HEK293T (cell line): ENCODE measurements at regions not wholly inside any gene's neighbourhood (a gene's known extent, or its start where the extent isn't known, plus 50 kb on each side); places are given as distances from the start of the nearest gene placed in this dataset.
"Not testable (repeated sequence)": the region's sequence is repeated elsewhere in the genome, so short reads cannot be mapped to it uniquely, and the experiment has no call there.

ENCODE experiments used
- CTCF ChIA-PET: fragments of 350-600 bp; formaldehyde crosslinking; extraction: SDS; loops from one replicate; lab custom pipeline; 2021; ENCODE audit warnings: antibody characterized with exemption, inconsistent platforms; lab: Yijun Ruan, JAX
- POLR2A ChIA-PET: fragments of 350-600 bp; formaldehyde crosslinking; extraction: SDS; loops from one replicate; lab custom pipeline; 2020; ENCODE audit warnings: antibody characterized with exemption, inconsistent platforms; lab: Yijun Ruan, JAX
- DNase-seq: peaks from one replicate; pipeline ENCODE4 v3.0.0; 2012; ENCODE audit warnings: mixed read lengths; ENCODE audit errors: extremely low spot score
- ARNT ChIP-seq: fragments of 450-650 bp; IDR thresholded peaks from 2 replicates; pipeline ENCODE4 v1.6.1; 2017; ENCODE audit warnings: mild to moderate bottlenecking
- BHLHE40 ChIP-seq: fragments of 450-650 bp; IDR thresholded peaks from 2 replicates; pipeline ENCODE4 v1.6.1; 2016; ENCODE audit warnings: mild to moderate bottlenecking, moderate library complexity, borderline replicate concordance
- CTBP1 ChIP-seq: fragments of 450-650 bp; IDR thresholded peaks from 2 replicates; pipeline ENCODE4 v1.6.1; 2016; ENCODE audit warnings: borderline replicate concordance
- ELF4 ChIP-seq: fragments of 450-650 bp; IDR thresholded peaks from 2 replicates; pipeline ENCODE4 v1.6.1; 2017; ENCODE audit warnings: antibody characterized with exemption
- FOXA1 ChIP-seq: fragments of 450-650 bp; IDR thresholded peaks from 2 replicates; pipeline ENCODE4 v1.6.1; 2016; ENCODE audit warnings: mild to moderate bottlenecking
- FOXK2 ChIP-seq: fragments of 450-650 bp; IDR thresholded peaks from 2 replicates; pipeline ENCODE4 v1.6.1; 2016; ENCODE audit warnings: mild to moderate bottlenecking
- FOXM1 ChIP-seq: fragments of 450-650 bp; IDR thresholded peaks from 2 replicates; pipeline ENCODE4 v1.6.1; 2017; ENCODE audit warnings: mild to moderate bottlenecking, borderline replicate concordance
- HDGF ChIP-seq: fragments of 450-650 bp; IDR thresholded peaks from 2 replicates; pipeline ENCODE4 v1.6.1; 2017; ENCODE audit warnings: antibody characterized with exemption, borderline replicate concordance
- L3MBTL2 ChIP-seq: fragments of 450-650 bp; conservative IDR thresholded peaks from 2 replicates; pipeline ENCODE4 v1.6.1; 2016; ENCODE audit warnings: mild to moderate bottlenecking
- LEF1 ChIP-seq: fragments of 450-650 bp; IDR thresholded peaks from 2 replicates; pipeline ENCODE4 v1.6.1; 2017; ENCODE audit warnings: mild to moderate bottlenecking, borderline replicate concordance
- NFRKB ChIP-seq: fragments of 450-650 bp; IDR thresholded peaks from 2 replicates; pipeline ENCODE4 v1.6.1; 2016; ENCODE audit warnings: mild to moderate bottlenecking, moderate library complexity
- PKNOX1 ChIP-seq: fragments of 450-650 bp; IDR thresholded peaks from 2 replicates; pipeline ENCODE4 v1.6.1; 2016
- SP1 ChIP-seq: fragments of 450-650 bp; IDR thresholded peaks from 2 replicates; pipeline ENCODE4 v1.6.1; 2017
- SUZ12 ChIP-seq: fragments of 450-650 bp; IDR thresholded peaks from 2 replicates; pipeline ENCODE4 v1.6.1; 2016; ENCODE audit warnings: mild to moderate bottlenecking
- TARDBP ChIP-seq: fragments of 450-650 bp; IDR thresholded peaks from 2 replicates; pipeline ENCODE4 v1.6.1; 2016
- ZNF384 ChIP-seq: fragments of 450-650 bp; IDR thresholded peaks from 2 replicates; pipeline ENCODE4 v1.6.1; 2016

- ChIA-PET CTCF (no interaction called here), POLR2A (no interaction called here)
- TF ChIP-seq ELF4 (no peak), L3MBTL2 (no peak), BHLHE40 (no peak), ZNF384 (no peak), FOXK2 (no peak), LEF1 (no peak), TARDBP (no peak), NFRKB (no peak), SUZ12 (no peak), CTBP1 (no peak), ARNT (no peak), SP1 (no peak), FOXA1 (no peak), PKNOX1 (no peak)
- DNase-seq, result no peak
Observed at GRCh38 chr21:23858878-23859277, 1748.4 kb downstream of the MRPL39 start.

- TF ChIP-seq LEF1 (no peak), TARDBP (no peak), ARNT (no peak), FOXK2 (no peak), SUZ12 (no peak), SP1 (no peak)
- DNase-seq, result peak; percentile 23
- ChIA-PET POLR2A (no interaction called here), CTCF (interaction anchor here (0.7 to 0.8 kb wide), 2 partner anchors 17 to 115 kb away, joined by 3 read pairs; no protein-coding TSS in a partner anchor)
Observed at GRCh38 chr21:23853796-23854379, 1753.4 kb downstream of the MRPL39 start.

GRCh38 chr21:23837564-23837963 is 1769.7 kb downstream of the MRPL39 start:
- CTCF ChIA-PET, result interaction anchor here (0.6 kb wide), 1 partner anchor 545 kb away, joined by 3 read pairs; no protein-coding TSS in a partner anchor
- no peak for TF ChIP-seq LEF1
- no peak for TF ChIP-seq FOXA1
- no peak for TF ChIP-seq NFRKB
- TF ChIP-seq FOXK2, result no peak
- no peak for TF ChIP-seq ARNT
- TF ChIP-seq FOXM1, result no peak
- no peak for TF ChIP-seq ELF4
- TF ChIP-seq HDGF, result no peak
- TF ChIP-seq ZNF384, result no peak
- no peak for TF ChIP-seq PKNOX1
- POLR2A ChIA-PET, result no interaction called here
- DNase-seq, result no peak

- ChIA-PET POLR2A (no interaction called here), CTCF (interaction anchor here (0.6 kb wide), 1 partner anchor 265 kb away, joined by 3 read pairs; no protein-coding TSS in a partner anchor)
- DNase-seq, result no peak
- no peak for TF ChIP-seq NFRKB
- no peak for TF ChIP-seq FOXK2
- no peak for TF ChIP-seq HDGF
- no peak for TF ChIP-seq L3MBTL2
- TF ChIP-seq LEF1, result no peak
Observed at GRCh38 chr21:23822760-23823159, 1784.5 kb downstream of the MRPL39 start.

GRCh38 chr21:23817337-23817736 is 1789.9 kb downstream of the MRPL39 start:
- no peak for DNase-seq
- TF ChIP-seq L3MBTL2 (no peak), ELF4 (no peak), PKNOX1 (no peak), BHLHE40 (no peak), ZNF384 (no peak), LEF1 (no peak), CTBP1 (no peak), NFRKB (no peak), ARNT (no peak), SP1 (no peak)
- CTCF ChIA-PET, result no interaction called here

GRCh38 chr21:23812485-23812884 is 1794.8 kb downstream of the MRPL39 start:
- no peak for TF ChIP-seq FOXM1
- TF ChIP-seq ZNF384, result no peak
- no peak for TF ChIP-seq ARNT
- ChIA-PET POLR2A (no interaction called here), CTCF (no interaction called here)
- no peak for DNase-seq

More at GRCh38 chr21:23817337-23817736, 1789.9 kb downstream of the MRPL39 start:
- POLR2A ChIA-PET, result no interaction called here

- ChIA-PET CTCF (no interaction called here), POLR2A (no interaction called here)
- DNase-seq, result no peak
- TF ChIP-seq CTBP1, result no peak
- TF ChIP-seq HDGF, result no peak
Observed at GRCh38 chr21:23811805-23812204, 1795.5 kb downstream of the MRPL39 start.

- TF ChIP-seq FOXM1, result no peak
- no peak for TF ChIP-seq PKNOX1
- TF ChIP-seq L3MBTL2, result no peak
- no peak for TF ChIP-seq ARNT
- no peak for TF ChIP-seq SP1
- TF ChIP-seq SUZ12, result no peak
- no peak for TF ChIP-seq HDGF
- TF ChIP-seq TARDBP, result no peak
- TF ChIP-seq LEF1, result no peak
- no peak for TF ChIP-seq NFRKB
- TF ChIP-seq FOXK2, result no peak
- TF ChIP-seq FOXA1, result no peak
- TF ChIP-seq ELF4, result no peak
- no peak for TF ChIP-seq BHLHE40
- TF ChIP-seq ZNF384, result no peak
- TF ChIP-seq CTBP1, result no peak
- ChIA-PET POLR2A (no interaction called here), CTCF (no interaction called here)
- no peak for DNase-seq
Observed at GRCh38 chr21:23809573-23809972, 1797.7 kb downstream of the MRPL39 start.

GRCh38 chr21:23806966-23807548 is 1800.2 kb downstream of the MRPL39 start:
- CTCF ChIA-PET, POLR2A ChIA-PET, DNase-seq: not testable (repeated sequence)
